ENCODE measurements at regions not wholly inside any gene's neighbourhood (a gene's known extent, or its start where the extent isn't known, plus 50 kb on each side); places are given as distances from the start of the nearest gene placed in this dataset.
A peak's percentile ranks its signal among the peaks of the same experiment; 100 is the strongest.

DNA sequence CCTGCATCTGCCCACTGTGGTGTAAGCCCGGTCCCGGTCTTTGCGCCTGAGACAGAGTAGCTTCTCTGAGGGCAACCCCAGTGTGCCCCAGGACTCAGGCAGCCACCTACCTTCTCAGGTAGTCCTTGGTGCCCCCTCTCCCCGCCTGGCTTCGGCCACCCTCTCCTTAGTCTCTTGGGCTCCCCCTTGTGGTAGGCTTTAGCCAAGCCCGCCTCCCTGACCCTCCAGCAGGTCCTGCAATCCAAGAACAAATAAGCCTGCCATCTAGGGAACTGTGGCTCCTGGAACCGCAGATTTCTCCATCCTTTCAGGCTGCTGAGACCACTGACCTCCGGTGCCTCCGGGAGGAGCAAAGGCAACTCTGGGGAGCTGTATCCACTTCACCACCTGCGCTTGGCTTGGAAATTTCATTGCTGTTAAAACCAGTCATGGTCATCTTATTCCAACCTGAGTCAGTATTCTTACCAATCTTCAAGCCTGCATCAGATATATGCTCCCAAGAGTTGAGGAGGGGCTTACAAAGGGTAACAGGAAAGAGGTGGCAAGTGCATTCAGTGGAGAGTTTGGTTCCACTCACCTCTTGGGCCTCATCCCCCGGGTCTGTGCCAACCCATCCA lies 52.8 kb upstream of the TENM4 start (continued):
- TF ChIP-seq FOXJ3 (CRISPR knock-in tag; IDR thresholded peaks at IDR 0.05; ENCODE audit: borderline replicate concordance) = no peak
- peak; percentile 25; the same call in 1 of the 2 replicates for TF ChIP-seq CBX5 (CRISPR knock-in tag; IDR thresholded peaks at IDR 0.05; ENCODE audit: borderline replicate concordance)
- TF ChIP-seq HNRNPL (IDR thresholded peaks at IDR 0.05; ENCODE audit: low read depth, low read length) = no peak
- TF ChIP-seq FIP1L1 (IDR thresholded peaks at IDR 0.05; ENCODE audit: borderline replicate concordance, insufficient read depth, low read depth, low read length) = no peak
- no peak for TF ChIP-seq RFX3 (CRISPR knock-in tag; IDR thresholded peaks at IDR 0.05)
- no peak for TF ChIP-seq FOSL2 (CRISPR knock-in tag; IDR thresholded peaks at IDR 0.05)
- TF ChIP-seq ZNF205 (CRISPR knock-in tag; IDR thresholded peaks at IDR 0.05) = no peak
- TF ChIP-seq KAT7 (CRISPR knock-in tag; IDR thresholded peaks at IDR 0.05; ENCODE audit: borderline replicate concordance) = no peak
- no peak for TF ChIP-seq ZNF552 (CRISPR knock-in tag; IDR thresholded peaks at IDR 0.05; ENCODE audit: borderline replicate concordance)
- no peak for TF ChIP-seq ZNF724P (CRISPR knock-in tag; IDR thresholded peaks at IDR 0.05; ENCODE audit: borderline replicate concordance)
- 0 out of 2 replicates have a peak, but pooled peaks have one; percentile 15 for TF ChIP-seq RAD21 (CRISPR knock-in tag; IDR thresholded peaks at IDR 0.05)

DNA sequence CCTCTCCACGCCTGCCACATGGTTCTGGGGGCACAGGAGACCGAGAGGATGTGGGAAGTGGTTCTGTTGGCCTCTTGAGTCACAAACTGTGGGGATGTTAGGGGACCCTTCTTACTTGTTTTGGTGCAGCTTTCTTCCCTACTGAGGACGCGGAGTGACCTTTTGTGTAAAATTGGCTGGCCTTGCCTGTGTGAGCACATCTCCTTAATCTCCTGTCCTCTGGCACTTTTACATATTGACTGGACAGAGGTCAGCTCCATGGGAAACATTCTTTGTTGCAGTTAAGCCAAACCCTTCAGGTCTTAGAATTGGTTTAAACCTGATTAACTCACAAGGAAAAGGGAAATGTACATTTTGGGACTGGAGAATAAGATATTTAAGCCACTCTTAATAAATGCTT lies 51.2 kb upstream of the TENM4 start:
- DNase-seq (ENCODE audit: low spot score) (no peak), FAIRE-seq (no peak)
- no peak for TF ChIP-seq ZNF724P (CRISPR knock-in tag; IDR thresholded peaks at IDR 0.05; ENCODE audit: borderline replicate concordance)
- TF ChIP-seq ZNF644 (CRISPR knock-in tag; IDR thresholded peaks at IDR 0.05; ENCODE audit: low read depth) = no peak
- no peak for TF ChIP-seq MTF2 (CRISPR knock-in tag; IDR thresholded peaks at IDR 0.05; ENCODE audit: borderline replicate concordance)
- TF ChIP-seq ZNF383 (CRISPR knock-in tag; IDR thresholded peaks at IDR 0.05; ENCODE audit: borderline replicate concordance) = no peak
- TF ChIP-seq ATM (IDR thresholded peaks at IDR 0.05; ENCODE audit: borderline replicate concordance) = no peak
- TF ChIP-seq ZNF878 (CRISPR knock-in tag; IDR thresholded peaks at IDR 0.05) = no peak
- TF ChIP-seq, protein P1, sequence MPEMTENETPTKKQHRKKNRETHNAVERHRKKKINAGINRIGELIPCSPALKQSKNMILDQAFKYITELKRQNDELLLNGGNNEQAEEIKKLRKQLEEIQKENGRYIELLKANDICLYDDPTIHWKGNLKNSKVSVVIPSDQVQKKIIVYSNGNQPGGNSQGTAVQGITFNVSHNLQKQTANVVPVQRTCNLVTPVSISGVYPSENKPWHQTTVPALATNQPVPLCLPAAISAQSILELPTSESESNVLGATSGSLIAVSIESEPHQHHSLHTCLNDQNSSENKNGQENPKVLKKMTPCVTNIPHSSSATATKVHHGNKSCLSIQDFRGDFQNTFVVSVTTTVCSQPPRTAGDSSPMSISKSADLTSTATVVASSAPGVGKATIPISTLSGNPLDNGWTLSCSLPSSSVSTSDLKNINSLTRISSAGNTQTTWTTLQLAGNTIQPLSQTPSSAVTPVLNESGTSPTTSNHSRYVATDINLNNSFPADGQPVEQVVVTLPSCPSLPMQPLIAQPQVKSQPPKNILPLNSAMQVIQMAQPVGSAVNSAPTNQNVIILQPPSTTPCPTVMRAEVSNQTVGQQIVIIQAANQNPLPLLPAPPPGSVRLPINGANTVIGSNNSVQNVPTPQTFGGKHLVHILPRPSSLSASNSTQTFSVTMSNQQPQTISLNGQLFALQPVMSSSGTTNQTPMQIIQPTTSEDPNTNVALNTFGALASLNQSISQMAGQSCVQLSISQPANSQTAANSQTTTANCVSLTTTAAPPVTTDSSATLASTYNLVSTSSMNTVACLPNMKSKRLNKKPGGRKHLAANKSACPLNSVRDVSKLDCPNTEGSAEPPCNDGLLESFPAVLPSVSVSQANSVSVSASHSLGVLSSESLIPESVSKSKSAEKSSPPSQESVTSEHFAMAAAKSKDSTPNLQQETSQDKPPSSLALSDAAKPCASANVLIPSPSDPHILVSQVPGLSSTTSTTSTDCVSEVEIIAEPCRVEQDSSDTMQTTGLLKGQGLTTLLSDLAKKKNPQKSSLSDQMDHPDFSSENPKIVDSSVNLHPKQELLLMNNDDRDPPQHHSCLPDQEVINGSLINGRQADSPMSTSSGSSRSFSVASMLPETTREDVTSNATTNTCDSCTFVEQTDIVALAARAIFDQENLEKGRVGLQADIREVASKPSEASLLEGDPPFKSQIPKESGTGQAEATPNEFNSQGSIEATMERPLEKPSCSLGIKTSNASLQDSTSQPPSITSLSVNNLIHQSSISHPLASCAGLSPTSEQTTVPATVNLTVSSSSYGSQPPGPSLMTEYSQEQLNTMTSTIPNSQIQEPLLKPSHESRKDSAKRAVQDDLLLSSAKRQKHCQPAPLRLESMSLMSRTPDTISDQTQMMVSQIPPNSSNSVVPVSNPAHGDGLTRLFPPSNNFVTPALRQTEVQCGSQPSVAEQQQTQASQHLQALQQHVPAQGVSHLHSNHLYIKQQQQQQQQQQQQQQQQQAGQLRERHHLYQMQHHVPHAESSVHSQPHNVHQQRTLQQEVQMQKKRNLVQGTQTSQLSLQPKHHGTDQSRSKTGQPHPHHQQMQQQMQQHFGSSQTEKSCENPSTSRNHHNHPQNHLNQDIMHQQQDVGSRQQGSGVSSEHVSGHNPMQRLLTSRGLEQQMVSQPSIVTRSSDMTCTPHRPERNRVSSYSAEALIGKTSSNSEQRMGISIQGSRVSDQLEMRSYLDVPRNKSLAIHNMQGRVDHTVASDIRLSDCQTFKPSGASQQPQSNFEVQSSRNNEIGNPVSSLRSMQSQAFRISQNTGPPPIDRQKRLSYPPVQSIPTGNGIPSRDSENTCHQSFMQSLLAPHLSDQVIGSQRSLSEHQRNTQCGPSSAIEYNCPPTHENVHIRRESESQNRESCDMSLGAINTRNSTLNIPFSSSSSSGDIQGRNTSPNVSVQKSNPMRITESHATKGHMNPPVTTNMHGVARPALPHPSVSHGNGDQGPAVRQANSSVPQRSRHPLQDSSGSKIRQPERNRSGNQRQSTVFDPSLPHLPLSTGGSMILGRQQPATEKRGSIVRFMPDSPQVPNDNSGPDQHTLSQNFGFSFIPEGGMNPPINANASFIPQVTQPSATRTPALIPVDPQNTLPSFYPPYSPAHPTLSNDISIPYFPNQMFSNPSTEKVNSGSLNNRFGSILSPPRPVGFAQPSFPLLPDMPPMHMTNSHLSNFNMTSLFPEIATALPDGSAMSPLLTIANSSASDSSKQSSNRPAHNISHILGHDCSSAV (CRISPR knock-in tag; IDR thresholded peaks at IDR 0.05; ENCODE audit: borderline replicate concordance) = no peak
- TF ChIP-seq NCOR1 (IDR thresholded peaks at IDR 0.05; ENCODE audit: borderline replicate concordance, low read length) = no peak

More for the DNA sequence above, 51.2 kb upstream of the TENM4 start:
- no peak overlapping the region for H3K4me3 ChIP-seq (replicated peaks in 1 of 3; ENCODE audit: insufficient read depth in 1 of 3, low read depth in 2 of 3, low read length in 3 of 3)
- H3K36me3 ChIP-seq (replicated peaks in 1 of 2; ENCODE audit: control insufficient read depth in 1 of 2, insufficient read depth in 2 of 2, low read length in 2 of 2) = no peaks in the 10 kb centered on the region
- no peak for ATAC-seq
- BruUV-seq (replicated peaks) = no TSS peak
- CTCF ChIA-PET (ENCODE audit: low intra/inter-chr PET ratio, low total read pairs) = no interaction called here
- POLR2A ChIA-PET = no interaction called here
- H4K20me1 ChIP-seq (ENCODE audit: insufficient read depth, low read length) = no peaks in the 10 kb centered on the region
- in situ Hi-C loops (cut with HindIII; ENCODE audit: extremely low pct_ligation_motif_present, low pct_unique_long_range_greater_than_20kb) (no loop called here), intact Hi-C loops (cut with micrococcal nuclease; ENCODE audit: unreplicated experiment) (no loop called here)
- 0% methylated on average over 4 of the region's 4 CpGs for WGBS (ENCODE audit: low lambda C conversion rate)
- H3K4me1 ChIP-seq (ENCODE audit: insufficient read depth, low read length) = no peaks in the 10 kb centered on the region
- no peak overlapping the region for H3K27ac ChIP-seq (ENCODE audit: extremely low read length, insufficient read depth, low read length)
- H3K79me2 ChIP-seq (ENCODE audit: insufficient read depth, low read length) = no peaks in the 10 kb centered on the region
- H2AFZ ChIP-seq (ENCODE audit: low read length) = no peak overlapping the region
- no peak overlapping the region for H3K9ac ChIP-seq (ENCODE audit: insufficient read depth, low read depth, low read length)
- no peaks in the 10 kb centered on the region for H3K27me3 ChIP-seq (ENCODE audit: control insufficient read depth in 1 of 2, insufficient read depth in 2 of 2, low read length in 2 of 2)
- no peak overlapping the region for H3K4me2 ChIP-seq (ENCODE audit: low read depth, low read length)
- H3K9me3 ChIP-seq (ENCODE audit: low read length) = no peaks in the 10 kb centered on the region
